ENCODE measurements at regions not wholly inside any gene's neighbourhood (a gene's known extent, or its start where the extent isn't known, plus 50 kb on each side); places are given as distances from the start of the nearest gene placed in this dataset.

- in situ Hi-C loops (cut with HindIII; ENCODE audit: low pct_ligation_motif_present, low sequenced_read_pairs): no loop called here
- TF ChIP-seq, protein P1, sequence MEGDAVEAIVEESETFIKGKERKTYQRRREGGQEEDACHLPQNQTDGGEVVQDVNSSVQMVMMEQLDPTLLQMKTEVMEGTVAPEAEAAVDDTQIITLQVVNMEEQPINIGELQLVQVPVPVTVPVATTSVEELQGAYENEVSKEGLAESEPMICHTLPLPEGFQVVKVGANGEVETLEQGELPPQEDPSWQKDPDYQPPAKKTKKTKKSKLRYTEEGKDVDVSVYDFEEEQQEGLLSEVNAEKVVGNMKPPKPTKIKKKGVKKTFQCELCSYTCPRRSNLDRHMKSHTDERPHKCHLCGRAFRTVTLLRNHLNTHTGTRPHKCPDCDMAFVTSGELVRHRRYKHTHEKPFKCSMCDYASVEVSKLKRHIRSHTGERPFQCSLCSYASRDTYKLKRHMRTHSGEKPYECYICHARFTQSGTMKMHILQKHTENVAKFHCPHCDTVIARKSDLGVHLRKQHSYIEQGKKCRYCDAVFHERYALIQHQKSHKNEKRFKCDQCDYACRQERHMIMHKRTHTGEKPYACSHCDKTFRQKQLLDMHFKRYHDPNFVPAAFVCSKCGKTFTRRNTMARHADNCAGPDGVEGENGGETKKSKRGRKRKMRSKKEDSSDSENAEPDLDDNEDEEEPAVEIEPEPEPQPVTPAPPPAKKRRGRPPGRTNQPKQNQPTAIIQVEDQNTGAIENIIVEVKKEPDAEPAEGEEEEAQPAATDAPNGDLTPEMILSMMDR (IDR thresholded peaks at IDR 0.05; ENCODE audit: low read depth, low read length, missing control alignments): no peak
- no peak for DNase-seq
These were observed 312.3 kb downstream of the ATP23 start for GRCh38 chr12:58253663-58254062.

DNA sequence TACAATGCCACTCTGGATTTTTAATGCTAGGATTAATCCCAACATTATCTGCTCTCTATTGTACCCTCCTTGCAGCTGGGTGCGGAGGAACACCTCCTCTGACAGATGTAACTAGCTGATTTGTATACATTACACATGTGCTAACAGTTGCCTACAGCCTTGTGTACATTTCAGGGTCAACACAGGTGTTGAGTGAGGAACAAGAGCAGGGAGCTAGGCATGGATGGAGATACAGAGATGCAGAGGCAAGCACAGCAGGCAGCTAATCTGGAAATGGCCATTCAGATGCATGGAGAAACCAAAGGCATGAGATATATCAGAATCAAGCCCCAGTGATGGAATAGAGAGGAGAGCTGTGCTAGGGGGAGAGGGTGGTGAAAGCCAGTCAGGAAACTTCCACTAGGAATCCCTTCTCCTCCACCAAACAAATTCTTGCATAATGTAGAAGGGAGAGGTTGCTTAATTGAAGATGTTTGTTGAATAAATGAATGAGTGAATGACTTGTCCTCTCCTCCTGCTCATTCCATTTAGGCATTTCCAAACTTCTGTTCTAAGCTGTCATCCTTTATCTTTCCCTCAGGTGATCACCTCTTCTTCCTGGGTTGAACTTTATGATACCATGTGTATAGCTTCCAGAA lies 313.2 kb downstream of the ATP23 start:
- H3K27ac ChIP-seq: no peak overlapping the region
- in situ Hi-C loops (cut with HindIII; ENCODE audit: low pct_ligation_motif_present, low sequenced_read_pairs): no loop called here
- DNase-seq: no peak
- TF ChIP-seq, protein P1 (IDR thresholded peaks at IDR 0.05; ENCODE audit: low read depth, low read length, missing control alignments): no peak
- no peaks in the 10 kb centered on the region for H3K27me3 ChIP-seq (replicated peaks)
- H3K36me3 ChIP-seq (replicated peaks): no peaks in the 10 kb centered on the region
- no peak overlapping the region for H3K4me3 ChIP-seq (ENCODE audit: low read depth, low read length)

More at GRCh38 chr12:58253663-58254062, 312.3 kb downstream of the ATP23 start:
- Histone ChIP-seq H3K27me3 (replicated peaks) (no peaks in the 10 kb centered on the region), H3K4me3 (ENCODE audit: low read depth, low read length) (no peak overlapping the region), H3K27ac (no peak overlapping the region), H3K36me3 (replicated peaks) (no peaks in the 10 kb centered on the region)

DNA sequence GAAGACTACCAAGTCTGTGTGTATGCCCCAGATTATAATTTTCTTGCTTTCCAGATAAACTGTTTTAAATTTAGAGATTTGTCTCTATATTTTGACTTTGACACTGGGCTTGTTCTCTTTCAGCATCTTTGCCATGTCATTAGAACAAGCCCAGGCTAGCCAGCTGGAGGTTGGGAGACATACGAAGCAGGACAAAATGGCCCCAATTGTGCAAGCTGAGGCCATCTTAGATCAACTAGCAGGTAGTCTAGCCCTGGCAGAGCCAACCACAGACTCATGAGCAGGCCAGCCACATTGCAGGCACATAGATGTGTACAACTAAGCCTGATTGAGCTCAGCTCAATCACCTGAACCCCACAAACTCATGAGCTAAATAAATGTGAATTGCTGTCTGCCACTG lies 321.4 kb downstream of the ATP23 start:
- Histone ChIP-seq H3K27me3 (replicated peaks) (no peaks in the 10 kb centered on the region), H3K4me3 (ENCODE audit: low read depth, low read length) (no peak overlapping the region), H3K36me3 (replicated peaks) (no peaks in the 10 kb centered on the region), H3K27ac (no peak overlapping the region)
- in situ Hi-C loops (cut with HindIII; ENCODE audit: low pct_ligation_motif_present, low sequenced_read_pairs): no loop called here
- no peak for DNase-seq
- TF ChIP-seq, protein P1 (IDR thresholded peaks at IDR 0.05; ENCODE audit: low read depth, low read length, missing control alignments): no peak

DNA sequence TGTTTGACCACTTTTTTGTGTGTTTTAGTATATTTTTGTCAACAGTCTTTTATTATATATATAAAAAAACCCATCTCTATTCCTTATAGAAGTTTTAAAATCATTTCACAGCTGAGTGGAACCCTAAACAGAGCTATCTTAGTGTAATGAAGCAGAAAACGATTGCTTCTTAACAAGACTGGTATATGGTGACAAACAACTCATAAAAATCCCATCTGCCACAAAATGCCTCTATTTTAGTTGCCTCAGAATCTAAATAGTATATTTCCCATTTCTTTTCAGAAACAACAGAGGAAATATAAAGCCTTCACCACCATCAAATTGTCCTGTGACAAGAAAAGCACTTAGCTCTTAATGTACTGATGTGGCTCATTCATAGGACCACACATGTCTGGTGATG lies 322.4 kb downstream of the ATP23 start:
- Histone ChIP-seq H3K27me3 (replicated peaks) (no peaks in the 10 kb centered on the region), H3K36me3 (replicated peaks) (no peaks in the 10 kb centered on the region), H3K4me3 (ENCODE audit: low read depth, low read length) (no peak overlapping the region), H3K27ac (no peak overlapping the region)
- in situ Hi-C loops (cut with HindIII; ENCODE audit: low pct_ligation_motif_present, low sequenced_read_pairs): no loop called here
- no peak for DNase-seq
- TF ChIP-seq, protein P1 (IDR thresholded peaks at IDR 0.05; ENCODE audit: low read depth, low read length, missing control alignments): no peak

- Histone ChIP-seq H3K27ac (no peak overlapping the region), H3K27me3 (replicated peaks) (no peaks in the 10 kb centered on the region), H3K4me3 (ENCODE audit: low read depth, low read length) (no peak overlapping the region), H3K36me3 (replicated peaks) (no peaks in the 10 kb centered on the region)
- in situ Hi-C loops (cut with HindIII; ENCODE audit: low pct_ligation_motif_present, low sequenced_read_pairs): no loop called here
- TF ChIP-seq, protein P1 (IDR thresholded peaks at IDR 0.05; ENCODE audit: low read depth, low read length, missing control alignments): no peak
- no peak for DNase-seq
These were observed 326.7 kb downstream of the ATP23 start for GRCh38 chr12:58268069-58268468.

DNA sequence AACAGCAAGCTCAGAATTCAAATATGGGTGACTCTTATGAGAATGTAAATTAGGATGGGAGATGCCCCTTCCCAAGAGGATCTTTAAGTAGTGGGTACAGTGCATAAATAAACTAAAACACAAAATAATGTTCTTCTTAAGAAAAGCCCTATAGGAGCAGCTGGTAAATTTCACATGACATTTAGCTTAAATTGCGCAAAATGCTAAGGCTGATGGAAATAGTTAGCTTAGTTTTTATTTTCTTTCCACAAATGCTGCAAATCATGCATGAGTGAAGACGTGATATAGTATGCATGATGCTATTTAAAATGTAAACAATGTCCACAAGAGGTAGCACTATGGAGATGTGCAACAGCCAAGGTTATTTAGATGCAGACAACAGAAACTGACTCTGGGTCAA lies 328.1 kb downstream of the ATP23 start:
- DNase-seq: no peak
- H3K4me3 ChIP-seq (ENCODE audit: low read depth, low read length): no peak overlapping the region
- in situ Hi-C loops (cut with HindIII; ENCODE audit: low pct_ligation_motif_present, low sequenced_read_pairs): no loop called here
- no peaks in the 10 kb centered on the region for H3K36me3 ChIP-seq (replicated peaks)
- no peaks in the 10 kb centered on the region for H3K27me3 ChIP-seq (replicated peaks)
- TF ChIP-seq, protein P1 (IDR thresholded peaks at IDR 0.05; ENCODE audit: low read depth, low read length, missing control alignments): no peak
- no peak overlapping the region for H3K27ac ChIP-seq
